CD14-positive monocyte (primary cell): ENCODE measurements at regions not wholly inside any gene's neighbourhood (a gene's known extent, or its start where the extent isn't known, plus 50 kb on each side); places are given as distances from the start of the nearest gene placed in this dataset.

Experiments
- DNase-seq, 3 donors: peaks; one replicate each; pipeline ENCODE4 v3.0.0-alpha.2; 2011 to 2022
- H2AFZ ChIP-seq: 2 replicates; pipeline ENCODE4 v1.6.0; 2012; ENCODE audit warnings: mild to moderate bottlenecking, low read depth, low read length, inconsistent platforms; ENCODE audit not compliant: insufficient read depth, poor library complexity, severe bottlenecking
- H3K27ac ChIP-seq, 2 donors: 1 replicate in 1 of 2; 2 replicates in 1 of 2; pipeline ENCODE4 v1.5.1; 2012 to 2013; ENCODE audit warnings: low read length in 2 of 2, control low read depth in 1 of 2, inconsistent platforms in 1 of 2, low read depth in 1 of 2, mild to moderate bottlenecking in 1 of 2
- H3K27me3 ChIP-seq, 2 donors: one replicate each; pipeline versions ENCODE4 v1.6.0 to v1.6.1; 2011 to 2013; ENCODE audit warnings: low read length in 2 of 2; ENCODE audit not compliant: control insufficient read depth in 2 of 2, insufficient read depth in 2 of 2
- H3K36me3 ChIP-seq, 2 donors: replicated peaks in 1 of 2; 1 replicate in 1 of 2; 2 replicates in 1 of 2; pipeline versions ENCODE4 v1.5.1 to v1.6.1; 2012 to 2013; ENCODE audit warnings: low read length in 2 of 2, control low read depth in 1 of 2, inconsistent platforms in 1 of 2, mild to moderate bottlenecking in 1 of 2; ENCODE audit not compliant: insufficient read depth in 2 of 2, control insufficient read depth in 1 of 2
- H3K4me1 ChIP-seq, 2 donors: 1 replicate in 1 of 2; 2 replicates in 1 of 2; pipeline versions ENCODE4 v1.5.1 to v1.6.1; 2012 to 2013; ENCODE audit warnings: low read length in 2 of 2, control low read depth in 1 of 2, inconsistent platforms in 1 of 2, mild to moderate bottlenecking in 1 of 2, moderate library complexity in 1 of 2; ENCODE audit not compliant: insufficient read depth in 2 of 2, control insufficient read depth in 1 of 2
- H3K4me2 ChIP-seq: replicated peaks from 2 replicates; pipeline ENCODE3; 2012; ENCODE audit warnings: low read length, moderate library complexity, mild to moderate bottlenecking; ENCODE audit not compliant: poor library complexity, severe bottlenecking; ENCODE audit errors: extremely low read depth
- H3K4me3 ChIP-seq, 3 experiments: fragments of 200-600 bp in 1 of 3; sonication (generic) in 1 of 3; replicated peaks in 1 of 3; 1 replicate in 2 of 3; 2 replicates in 1 of 3; pipeline ENCODE4 v1.5.1; 2011 to 2013; ENCODE audit warnings: low read length in 3 of 3, mild to moderate bottlenecking in 3 of 3, control low read depth in 2 of 3, low read depth in 2 of 3, inconsistent platforms in 1 of 3, moderate library complexity in 1 of 3
- H3K79me2 ChIP-seq: 2 replicates; pipeline ENCODE4 v1.6.0; 2012; ENCODE audit warnings: mild to moderate bottlenecking, control low read depth, inconsistent platforms, low read length, moderate library complexity; ENCODE audit not compliant: insufficient read depth
- H3K9ac ChIP-seq: 2 replicates; pipeline ENCODE4 v1.6.0; 2017; ENCODE audit warnings: low read length, mild to moderate bottlenecking; ENCODE audit not compliant: insufficient read depth, poor library complexity, severe bottlenecking
- H3K9me3 ChIP-seq, 2 donors: replicated peaks in 1 of 2; 1 replicate in 1 of 2; 2 replicates in 1 of 2; pipeline versions ENCODE4 v1.5.1 to v1.6.1; 2012 to 2013; ENCODE audit warnings: low read length in 2 of 2, control low read depth in 1 of 2; ENCODE audit not compliant: control insufficient read depth in 1 of 2, insufficient read depth in 1 of 2
- H4K20me1 ChIP-seq: 2 replicates; pipeline ENCODE4 v1.6.0; 2012; ENCODE audit warnings: mild to moderate bottlenecking, low read length, control low read depth, moderate library complexity; ENCODE audit not compliant: insufficient read depth
- H3K27ac Mint-ChIP-seq, 7 donors: one replicate each; pipeline ENCODE4 v1.8.0; 2020; ENCODE audit warnings: mild to moderate bottlenecking in 7 of 7, mixed read lengths in 7 of 7, moderate library complexity in 6 of 7, inconsistent platforms in 2 of 7
- H3K27me3 Mint-ChIP-seq, 3 donors: one replicate each; pipeline ENCODE4 v1.8.0; 2021 to 2022; ENCODE audit warnings: low read depth in 3 of 3, mild to moderate bottlenecking in 3 of 3, mixed read lengths in 3 of 3, moderate library complexity in 3 of 3, inconsistent platforms in 1 of 3
- H3K36me3 Mint-ChIP-seq, 2 donors: one replicate each; pipeline ENCODE4 v1.8.0; 2020; ENCODE audit warnings: mixed read lengths in 2 of 2, inconsistent platforms in 1 of 2, mild to moderate bottlenecking in 1 of 2
- H3K4me1 Mint-ChIP-seq: one replicate; pipeline ENCODE4 v1.8.0; 2020; ENCODE audit warnings: mild to moderate bottlenecking, mixed read lengths
- H3K4me3 Mint-ChIP-seq, 2 donors: one replicate each; pipeline ENCODE4 v1.8.0; 2020; ENCODE audit warnings: mild to moderate bottlenecking in 2 of 2, mixed read lengths in 2 of 2, moderate library complexity in 1 of 2
- H3K9me3 Mint-ChIP-seq, 7 donors: one replicate each; pipeline ENCODE4 v1.8.0; 2020 to 2022; ENCODE audit warnings: mixed read lengths in 7 of 7, mild to moderate bottlenecking in 6 of 7, moderate library complexity in 6 of 7, inconsistent platforms in 2 of 7
- CTCF ChIP-seq: fragments of 200-600 bp; IDR thresholded peaks from one replicate; pipeline ENCODE4 v1.8.0; 2022; ENCODE audit warnings: antibody characterized with exemption, mild to moderate bottlenecking
- WGBS: methylation state at CpG from one replicate; pipeline ENCODE4 v1.1.5; 2013; ENCODE audit warnings: missing lambda C conversion rate; ENCODE audit not compliant: insufficient coverage; 5-methylcytosine and 5-hydroxymethylcytosine counted together
- intact Hi-C, 2 donors: fragments of 100-400 bp; cut with micrococcal nuclease; formaldehyde crosslinking; loops; one replicate each; pipeline versions ENCODE4 v1.15.0 to v1.15.1; 2023

- no peak for DNase-seq
- Histone ChIP-seq H3K27me3 (no peaks in the 10 kb centered on the region), H3K4me3 (no peak overlapping the region), H2AFZ (no peak overlapping the region), H3K79me2 (no peaks in the 10 kb centered on the region), H3K4me2 (no peak overlapping the region), H4K20me1 (no peaks in the 10 kb centered on the region), H3K36me3 (no peaks in the 10 kb centered on the region), H3K27ac (no peak overlapping the region), H3K4me1 (no peaks in the 10 kb centered on the region), H3K9ac (no peak overlapping the region), H3K9me3 (no peaks in the 10 kb centered on the region)
- no peaks in the 10 kb centered on the region for H3K36me3 Mint-ChIP-seq
- no peaks in the 10 kb centered on the region for H3K4me1 Mint-ChIP-seq
- H3K9me3 Mint-ChIP-seq = peaks cover 2 to 6% (median 4%) of the 10 kb centered on the region in 7 donors
- intact Hi-C loops = no loop called here
- no CpG with 5 or more reads among the region's 1 CpG for WGBS
- H3K27me3 Mint-ChIP-seq = peaks cover 2 to 4% (median 3%) of the 10 kb centered on the region in 3 donors
- no peak overlapping the region for H3K4me3 Mint-ChIP-seq
- no peak for TF ChIP-seq CTCF
- H3K27ac Mint-ChIP-seq = no peak overlapping the region
Measured at GRCh38 chr15:95431518-95431917, 899.0 kb upstream of the NR2F2 start.

GRCh38 chr15:95432878-95433405, 897.6 kb upstream of the NR2F2 start:
- H3K27me3 ChIP-seq = no peaks in the 10 kb centered on the region

More at GRCh38 chr15:95432878-95433405, 897.6 kb upstream of the NR2F2 start:
- Mint-ChIP-seq H3K4me3 (no peak overlapping the region), H3K27ac (no peak overlapping the region), H3K4me1 (no peaks in the 10 kb centered on the region), H3K36me3 (no peaks in the 10 kb centered on the region), H3K27me3 (peaks cover 2 to 4% (median 3%) of the 10 kb centered on the region in 3 donors), H3K9me3 (peaks cover under 1 to 5% (median 4%) of the 10 kb centered on the region in 7 donors)
- no peak overlapping the region for H2AFZ ChIP-seq
- no peaks in the 10 kb centered on the region for H3K79me2 ChIP-seq
- H3K4me1 ChIP-seq = no peaks in the 10 kb centered on the region
- no peaks in the 10 kb centered on the region for H3K36me3 ChIP-seq
- H3K4me2 ChIP-seq = no peak overlapping the region
- no peaks in the 10 kb centered on the region for H4K20me1 ChIP-seq
- H3K9me3 ChIP-seq = no peaks in the 10 kb centered on the region
- no peak overlapping the region for H3K27ac ChIP-seq
- intact Hi-C loops = no loop called here
- no peak overlapping the region for H3K9ac ChIP-seq
- DNase-seq = no peak
- no peak for TF ChIP-seq CTCF
- no CpG with 5 or more reads among the region's 2 CpGs for WGBS
- no peak overlapping the region for H3K4me3 ChIP-seq
